Panc1 (cell line): ENCODE measurements at regions not wholly inside any gene's neighbourhood (a gene's known extent, or its start where the extent isn't known, plus 50 kb on each side); places are given as distances from the start of the nearest gene placed in this dataset.

Source experiments
- ATAC-seq: fragments of 200-7000 bp; cut with Tn5 transposase; 2 replicates; pipeline ENCODE4 v1.9.1; 2020; ENCODE audit warnings: mild to moderate bottlenecking, moderate library complexity
- BruUV-seq: library from RNA; stranded (reverse); fragments of 400-500 nt; replicated peaks from 2 replicates; lab custom pipeline; 2021; lab: Mats Ljungman, UMichigan
- CTCF ChIA-PET: fragments of 300-600 bp; sonication (Branson Sonifier 250); formaldehyde crosslinking; loops from one replicate; lab custom pipeline; 2022; ENCODE audit warnings: antibody characterized with exemption; lab: Charles Lee
- POLR2A ChIA-PET: fragments of 300-600 bp; sonication (Branson Sonifier 250); formaldehyde crosslinking; loops from one replicate; lab custom pipeline; 2022; ENCODE audit warnings: antibody characterized with exemption; lab: Charles Lee
- DNase-seq: peaks from one replicate; pipeline ENCODE4 v3.0.0-alpha.2; 2010; ENCODE audit warnings: low read depth, low spot score
- H3K27ac ChIP-seq: 2 replicates; pipeline ENCODE4 v1.5.1; 2011; ENCODE audit warnings: mild to moderate bottlenecking, low read length, inconsistent platforms
- H3K27me3 ChIP-seq: fragments of 200-500 bp; sonication (Bioruptor generic); 2 replicates; pipeline ENCODE4 v1.6.0; 2014; ENCODE audit warnings: low read length, inconsistent platforms; ENCODE audit not compliant: control insufficient read depth, insufficient read depth
- H3K36me3 ChIP-seq: fragments of 200-500 bp; sonication (Bioruptor generic); 2 replicates; pipeline ENCODE4 v1.5.1; 2014; ENCODE audit warnings: inconsistent platforms, mild to moderate bottlenecking, low read length, moderate library complexity; ENCODE audit not compliant: control insufficient read depth, insufficient read depth
- H3K4me1 ChIP-seq: 2 replicates; pipeline ENCODE4 v1.5.1; 2011; ENCODE audit warnings: inconsistent platforms, mild to moderate bottlenecking, low read length, moderate library complexity; ENCODE audit not compliant: control insufficient read depth, insufficient read depth
- H3K4me3 ChIP-seq, 2 experiments: 2 replicates each; pipeline ENCODE4 v1.5.1; 2011 to 2012; ENCODE audit warnings: low read depth in 2 of 2, low read length in 2 of 2, mild to moderate bottlenecking in 2 of 2, inconsistent platforms in 1 of 2, moderate library complexity in 1 of 2
- H3K9me3 ChIP-seq: fragments of 200-500 bp; sonication (Bioruptor generic); 2 replicates; pipeline ENCODE4 v1.5.1; 2014; ENCODE audit warnings: low read depth, mild to moderate bottlenecking, inconsistent platforms, low read length, moderate library complexity; ENCODE audit not compliant: control insufficient read depth, insufficient read depth
- POLR2AphosphoS5 ChIP-seq: IDR thresholded peaks from 2 replicates; pipeline ENCODE4 v1.6.1; 2012; ENCODE audit warnings: mild to moderate bottlenecking, low read depth, low read length, moderate library complexity
- SIN3A ChIP-seq: IDR thresholded peaks from 2 replicates; pipeline ENCODE4 v1.6.1; 2012; ENCODE audit warnings: low read depth, mild to moderate bottlenecking, low read length, moderate library complexity, borderline replicate concordance; ENCODE audit not compliant: insufficient read depth
- TCF7L2 ChIP-seq: IDR thresholded peaks from 2 replicates; pipeline ENCODE4 v1.6.1; 2011; ENCODE audit warnings: mild to moderate bottlenecking, low read depth, low read length, inconsistent platforms
- in situ Hi-C: cut with HindIII; loops from 2 replicates; pipeline ENCODE4 v1.10.0; 2016; ENCODE audit warnings: low sequenced_read_pairs, low pct_unique_long_range_greater_than_20kb
- intact Hi-C: fragments of 100-400 bp; cut with micrococcal nuclease; formaldehyde crosslinking; loops from one replicate; pipeline ENCODE4 v1.10.0; 2022; ENCODE audit not compliant: unreplicated experiment
- TF ChIP-seq, protein P1 (sequence below): fragments of 450-650 bp; IDR thresholded peaks from 2 replicates; pipeline ENCODE4 v1.5.1; 2017; ENCODE audit warnings: mild to moderate bottlenecking
- TF ChIP-seq, protein P2 (sequence below), 2 experiments: IDR thresholded peaks; 2 replicates each; pipeline ENCODE4 v1.6.1; 2011 to 2012; ENCODE audit warnings: low read depth in 2 of 2, control low read depth in 1 of 2, low read length in 1 of 2, mild to moderate bottlenecking in 1 of 2, moderate library complexity in 1 of 2; ENCODE audit not compliant: insufficient read depth in 1 of 2

DNA sequence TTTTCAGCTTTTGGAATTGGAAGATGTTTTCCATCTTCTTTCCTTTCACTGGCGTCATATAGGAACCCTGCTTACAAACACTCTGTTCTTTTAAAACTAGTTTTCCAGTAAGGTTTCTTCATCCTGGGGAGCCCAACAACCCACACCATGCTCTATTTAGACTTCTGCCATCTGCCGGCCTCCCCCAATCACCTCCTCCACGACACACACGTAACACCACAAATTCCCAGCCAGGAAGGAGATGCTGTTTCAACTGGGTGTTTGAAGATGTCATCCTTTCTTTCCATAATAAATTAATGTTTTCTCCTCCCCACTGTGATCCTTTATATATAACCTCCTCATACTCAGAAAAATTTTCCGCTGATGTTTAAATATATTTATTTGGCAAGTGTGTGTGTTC lies 231.4 kb upstream of the DDHD1 start:
- no peaks in the 10 kb centered on the region for H3K4me1 ChIP-seq
- in situ Hi-C loops, result no loop called here
- no TSS peak for BruUV-seq

DNA sequence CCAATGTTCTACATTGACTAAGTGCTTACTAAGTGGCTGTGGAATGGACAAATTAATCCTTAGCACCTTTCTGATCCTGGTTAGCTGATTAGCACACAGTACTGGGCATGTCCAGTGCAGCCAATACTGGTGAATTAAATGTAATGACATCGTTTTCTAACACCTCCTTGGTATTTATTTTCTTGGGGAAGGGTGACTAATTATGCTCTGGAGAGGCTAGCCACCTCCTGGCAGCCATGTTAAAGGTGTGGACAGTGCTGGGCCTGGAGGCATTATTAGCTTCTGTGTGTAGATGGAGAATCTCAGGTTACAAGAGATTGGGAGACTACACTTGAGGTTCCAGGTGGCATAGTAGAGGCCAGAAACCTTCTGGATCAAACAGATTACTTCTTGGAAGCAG lies 230.9 kb upstream of the DDHD1 start:
- ATAC-seq (no peak), DNase-seq (no peak)
- Histone ChIP-seq H3K27ac (no peak overlapping the region), H3K4me1 (no peaks in the 10 kb centered on the region), H3K36me3 (no peaks in the 10 kb centered on the region), H3K27me3 (no peaks in the 10 kb centered on the region), H3K9me3 (no peaks in the 10 kb centered on the region), H3K4me3 (no peak overlapping the region)
- BruUV-seq, result no TSS peak
- in situ Hi-C loops, result no loop called here
- intact Hi-C loops, result no loop called here
- POLR2A ChIA-PET, result no interaction called here
- TF ChIP-seq, protein P1, sequence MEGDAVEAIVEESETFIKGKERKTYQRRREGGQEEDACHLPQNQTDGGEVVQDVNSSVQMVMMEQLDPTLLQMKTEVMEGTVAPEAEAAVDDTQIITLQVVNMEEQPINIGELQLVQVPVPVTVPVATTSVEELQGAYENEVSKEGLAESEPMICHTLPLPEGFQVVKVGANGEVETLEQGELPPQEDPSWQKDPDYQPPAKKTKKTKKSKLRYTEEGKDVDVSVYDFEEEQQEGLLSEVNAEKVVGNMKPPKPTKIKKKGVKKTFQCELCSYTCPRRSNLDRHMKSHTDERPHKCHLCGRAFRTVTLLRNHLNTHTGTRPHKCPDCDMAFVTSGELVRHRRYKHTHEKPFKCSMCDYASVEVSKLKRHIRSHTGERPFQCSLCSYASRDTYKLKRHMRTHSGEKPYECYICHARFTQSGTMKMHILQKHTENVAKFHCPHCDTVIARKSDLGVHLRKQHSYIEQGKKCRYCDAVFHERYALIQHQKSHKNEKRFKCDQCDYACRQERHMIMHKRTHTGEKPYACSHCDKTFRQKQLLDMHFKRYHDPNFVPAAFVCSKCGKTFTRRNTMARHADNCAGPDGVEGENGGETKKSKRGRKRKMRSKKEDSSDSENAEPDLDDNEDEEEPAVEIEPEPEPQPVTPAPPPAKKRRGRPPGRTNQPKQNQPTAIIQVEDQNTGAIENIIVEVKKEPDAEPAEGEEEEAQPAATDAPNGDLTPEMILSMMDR, result no peak
- TF ChIP-seq POLR2AphosphoS5 (no peak), TCF7L2 (no peak)
- CTCF ChIA-PET, result no interaction called here

More for the DNA sequence above, 231.4 kb upstream of the DDHD1 start:
- H3K27ac ChIP-seq, result no peak overlapping the region
- no peaks in the 10 kb centered on the region for H3K9me3 ChIP-seq
- ChIA-PET POLR2A (no interaction called here), CTCF (no interaction called here)
- DNase-seq, result no peak
- H3K27me3 ChIP-seq, result no peaks in the 10 kb centered on the region
- ATAC-seq, result no peak
- no peaks in the 10 kb centered on the region for H3K36me3 ChIP-seq
- no peak overlapping the region for H3K4me3 ChIP-seq
- intact Hi-C loops, result no loop called here
- TF ChIP-seq, protein P1, result no peak
- no peak for TF ChIP-seq POLR2AphosphoS5
- TF ChIP-seq, protein P2, sequence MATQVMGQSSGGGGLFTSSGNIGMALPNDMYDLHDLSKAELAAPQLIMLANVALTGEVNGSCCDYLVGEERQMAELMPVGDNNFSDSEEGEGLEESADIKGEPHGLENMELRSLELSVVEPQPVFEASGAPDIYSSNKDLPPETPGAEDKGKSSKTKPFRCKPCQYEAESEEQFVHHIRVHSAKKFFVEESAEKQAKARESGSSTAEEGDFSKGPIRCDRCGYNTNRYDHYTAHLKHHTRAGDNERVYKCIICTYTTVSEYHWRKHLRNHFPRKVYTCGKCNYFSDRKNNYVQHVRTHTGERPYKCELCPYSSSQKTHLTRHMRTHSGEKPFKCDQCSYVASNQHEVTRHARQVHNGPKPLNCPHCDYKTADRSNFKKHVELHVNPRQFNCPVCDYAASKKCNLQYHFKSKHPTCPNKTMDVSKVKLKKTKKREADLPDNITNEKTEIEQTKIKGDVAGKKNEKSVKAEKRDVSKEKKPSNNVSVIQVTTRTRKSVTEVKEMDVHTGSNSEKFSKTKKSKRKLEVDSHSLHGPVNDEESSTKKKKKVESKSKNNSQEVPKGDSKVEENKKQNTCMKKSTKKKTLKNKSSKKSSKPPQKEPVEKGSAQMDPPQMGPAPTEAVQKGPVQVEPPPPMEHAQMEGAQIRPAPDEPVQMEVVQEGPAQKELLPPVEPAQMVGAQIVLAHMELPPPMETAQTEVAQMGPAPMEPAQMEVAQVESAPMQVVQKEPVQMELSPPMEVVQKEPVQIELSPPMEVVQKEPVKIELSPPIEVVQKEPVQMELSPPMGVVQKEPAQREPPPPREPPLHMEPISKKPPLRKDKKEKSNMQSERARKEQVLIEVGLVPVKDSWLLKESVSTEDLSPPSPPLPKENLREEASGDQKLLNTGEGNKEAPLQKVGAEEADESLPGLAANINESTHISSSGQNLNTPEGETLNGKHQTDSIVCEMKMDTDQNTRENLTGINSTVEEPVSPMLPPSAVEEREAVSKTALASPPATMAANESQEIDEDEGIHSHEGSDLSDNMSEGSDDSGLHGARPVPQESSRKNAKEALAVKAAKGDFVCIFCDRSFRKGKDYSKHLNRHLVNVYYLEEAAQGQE (IDR thresholded peaks at IDR 0.05; ENCODE audit: insufficient read depth in 1 of 2, low read depth in 2 of 2, low read length in 1 of 2), result no peak
- no peak for TF ChIP-seq SIN3A
- TF ChIP-seq TCF7L2, result no peak
